H9 (cell line): ENCODE measurements at regions not wholly inside any gene's neighbourhood (a gene's known extent, or its start where the extent isn't known, plus 50 kb on each side); places are given as distances from the start of the nearest gene placed in this dataset.

Experiments used
- DNase-seq: peaks from one replicate; pipeline ENCODE4 v3.0.0-alpha.2; 2017
- H2AFZ ChIP-seq: one replicate; pipeline ENCODE4 v1.6.1; 2013; ENCODE audit warnings: mild to moderate bottlenecking, low read length, control low read depth, moderate library complexity
- H2AK5ac ChIP-seq: 2 replicates; pipeline ENCODE4 v1.6.1; 2013; ENCODE audit warnings: low read length, control low read depth, mixed read lengths; ENCODE audit not compliant: insufficient read length
- H2BK120ac ChIP-seq: one replicate; pipeline ENCODE4 v1.6.1; 2013; ENCODE audit warnings: low read depth, mild to moderate bottlenecking, low read length, control low read depth, inconsistent platforms; ENCODE audit not compliant: poor library complexity, severe bottlenecking
- H2BK12ac ChIP-seq: 2 replicates; pipeline ENCODE4 v1.6.1; 2013; ENCODE audit warnings: low read length, control low read depth, mixed read lengths, low read depth; ENCODE audit not compliant: insufficient read length
- H2BK15ac ChIP-seq: 2 replicates; pipeline ENCODE4 v1.6.1; 2013; ENCODE audit warnings: low read depth, low read length, control low read depth
- H2BK20ac ChIP-seq: one replicate; pipeline ENCODE4 v1.6.1; 2013; ENCODE audit warnings: low read depth, mild to moderate bottlenecking, low read length, control low read depth, inconsistent platforms; ENCODE audit not compliant: poor library complexity, severe bottlenecking
- H2BK5ac ChIP-seq: 2 replicates; pipeline ENCODE4 v1.6.1; 2013; ENCODE audit warnings: low read length, control low read depth, mixed read lengths; ENCODE audit not compliant: insufficient read length
- H3K14ac ChIP-seq: 2 replicates; pipeline ENCODE4 v1.6.1; 2013; ENCODE audit warnings: low read length, control low read depth; ENCODE audit not compliant: insufficient read depth
- H3K18ac ChIP-seq: 2 replicates; pipeline ENCODE4 v1.6.1; 2013; ENCODE audit warnings: low read depth, mild to moderate bottlenecking, mixed read lengths, low read length, control low read depth; ENCODE audit not compliant: insufficient read length
- H3K23ac ChIP-seq: 2 replicates; pipeline ENCODE4 v1.6.1; 2013; ENCODE audit warnings: low read length, control low read depth, mixed read lengths, low read depth; ENCODE audit not compliant: insufficient read length
- H3K23me2 ChIP-seq: 2 replicates; pipeline ENCODE4 v1.6.1; 2013; ENCODE audit warnings: low read depth, mild to moderate bottlenecking, mixed read lengths, low read length, control low read depth; ENCODE audit not compliant: insufficient read length, poor library complexity, severe bottlenecking
- H3K27ac ChIP-seq: 2 replicates; pipeline ENCODE4 v1.5.1; 2013; ENCODE audit warnings: low read length, control low read depth, mixed read lengths, low read depth; ENCODE audit not compliant: insufficient read length
- H3K27me3 ChIP-seq: 2 replicates; pipeline ENCODE4 v1.6.1; 2013; ENCODE audit warnings: low read length, control low read depth, inconsistent platforms; ENCODE audit not compliant: insufficient read depth
- H3K4ac ChIP-seq: 2 replicates; pipeline ENCODE4 v1.6.1; 2013; ENCODE audit warnings: low read depth, mild to moderate bottlenecking, control low read depth, inconsistent platforms, low read length, moderate library complexity
- H3K4me1 ChIP-seq: 2 replicates; pipeline ENCODE4 v1.6.1; 2013; ENCODE audit warnings: low read length, control low read depth, inconsistent platforms; ENCODE audit not compliant: insufficient read depth
- H3K4me2 ChIP-seq: 2 replicates; pipeline ENCODE4 v1.6.1; 2013; ENCODE audit warnings: low read length, control low read depth, mixed read lengths; ENCODE audit not compliant: insufficient read length, insufficient read depth
- H3K56ac ChIP-seq: 2 replicates; pipeline ENCODE4 v1.6.1; 2013; ENCODE audit warnings: low read depth, mild to moderate bottlenecking, mixed read lengths, low read length, control low read depth; ENCODE audit not compliant: insufficient read length
- H3K79me1 ChIP-seq: 2 replicates; pipeline ENCODE4 v1.6.1; 2013; ENCODE audit warnings: low read depth, mild to moderate bottlenecking, moderate library complexity, low read length, control low read depth, inconsistent platforms; ENCODE audit not compliant: insufficient read depth, poor library complexity, severe bottlenecking
- H3K79me2 ChIP-seq: 2 replicates; pipeline ENCODE4 v1.6.1; 2013; ENCODE audit warnings: low read length, control low read depth, inconsistent platforms; ENCODE audit not compliant: insufficient read depth
- H3K9ac ChIP-seq: 2 replicates; pipeline ENCODE4 v1.6.1; 2013; ENCODE audit warnings: low read length, control low read depth, mixed read lengths; ENCODE audit not compliant: insufficient read length; ENCODE audit errors: extremely low read depth
- H3K9me3 ChIP-seq: one replicate; pipeline ENCODE4 v1.6.1; 2013; ENCODE audit warnings: low read depth, low read length, inconsistent platforms; ENCODE audit not compliant: control insufficient read depth
- H3T11ph ChIP-seq: one replicate; pipeline ENCODE4 v1.6.1; 2013; ENCODE audit warnings: mild to moderate bottlenecking, low read length, control low read depth, inconsistent platforms
- H4K20me1 ChIP-seq: one replicate; pipeline ENCODE4 v1.6.1; 2013; ENCODE audit not compliant: control insufficient read depth, insufficient read length, insufficient read depth
- H4K5ac ChIP-seq: 2 replicates; pipeline ENCODE4 v1.6.1; 2013; ENCODE audit warnings: low read depth, mild to moderate bottlenecking, mixed read lengths, low read length, control low read depth; ENCODE audit not compliant: insufficient read length
- H4K8ac ChIP-seq: replicated peaks from 2 replicates; pipeline ENCODE4 v1.6.1; 2013; ENCODE audit warnings: low read length, control low read depth, mixed read lengths, low read depth; ENCODE audit not compliant: insufficient read length
- H4K91ac ChIP-seq: 2 replicates; pipeline ENCODE4 v1.6.1; 2013; ENCODE audit warnings: low read depth, mild to moderate bottlenecking, moderate library complexity, mixed read lengths, low read length, control low read depth; ENCODE audit not compliant: insufficient read length
- H3K27ac Mint-ChIP-seq, 3 experiments: 2 replicates in 2 of 3; 3 replicates in 1 of 3; pipeline ENCODE4 v1.8.0; 2020 to 2021; ENCODE audit warnings: mixed read lengths in 3 of 3, mild to moderate bottlenecking in 1 of 3, moderate library complexity in 1 of 3
- H3K27me3 Mint-ChIP-seq: 2 replicates; pipeline ENCODE4 v1.8.0; 2021; ENCODE audit warnings: low read depth, mild to moderate bottlenecking, moderate library complexity, mixed read lengths
- H3K36me3 Mint-ChIP-seq, 3 experiments: 2 replicates in 2 of 3; 3 replicates in 1 of 3; pipeline ENCODE4 v1.8.0; 2020 to 2021; ENCODE audit warnings: low read depth in 3 of 3, mixed read lengths in 3 of 3; ENCODE audit not compliant: insufficient read depth in 1 of 3
- H3K4me1 Mint-ChIP-seq, 2 experiments: 2 replicates each; pipeline ENCODE4 v1.8.0; 2020; ENCODE audit warnings: mixed read lengths in 2 of 2
- H3K4me3 Mint-ChIP-seq, 2 experiments: 2 replicates in 1 of 2; 3 replicates in 1 of 2; pipeline ENCODE4 v1.8.0; 2020 to 2021; ENCODE audit warnings: mild to moderate bottlenecking in 2 of 2, mixed read lengths in 2 of 2, moderate library complexity in 1 of 2
- H3K9me3 Mint-ChIP-seq, 2 experiments: 2 replicates in 1 of 2; 3 replicates in 1 of 2; pipeline ENCODE4 v1.8.0; 2020; ENCODE audit warnings: mild to moderate bottlenecking in 2 of 2, mixed read lengths in 2 of 2, moderate library complexity in 1 of 2
- CTCF ChIP-seq: fragments of 200-600 bp; sonication (generic); conservative IDR thresholded peaks from 3 replicates; pipeline ENCODE4 v1.8.0; 2021; ENCODE audit warnings: antibody characterized with exemption, mild to moderate bottlenecking
- WGBS: extraction: QIAGEN DNeasy Blood & Tissue Kit; methylation state at CpG from one replicate; pipeline ENCODE4 v1.1.7; 2013; ENCODE audit warnings: missing lambda C conversion rate, low lambda C conversion rate, mixed read lengths; ENCODE audit not compliant: insufficient read length; ENCODE audit errors: extremely low coverage; 5-methylcytosine and 5-hydroxymethylcytosine counted together

- no peak overlapping the region for H3K56ac ChIP-seq
- no peak overlapping the region for H3T11ph ChIP-seq
- no peaks in the 10 kb centered on the region for H4K20me1 ChIP-seq
- no peak overlapping the region for H2BK120ac ChIP-seq
- H3K27ac Mint-ChIP-seq = no peak overlapping the region
- H2BK20ac ChIP-seq = no peak overlapping the region
- no peaks in the 10 kb centered on the region for H3K79me1 ChIP-seq
- H4K91ac ChIP-seq = no peak overlapping the region
- no peaks in the 10 kb centered on the region for H3K79me2 ChIP-seq
- H3K9me3 ChIP-seq = no peaks in the 10 kb centered on the region
- H2BK5ac ChIP-seq = no peak overlapping the region
- no peaks in the 10 kb centered on the region for H3K36me3 Mint-ChIP-seq
- no peak overlapping the region for H3K4me2 ChIP-seq
- H3K23ac ChIP-seq = no peak overlapping the region
- H3K4me1 Mint-ChIP-seq = no peaks in the 10 kb centered on the region
- WGBS = no CpG with 5 or more reads among the region's 7 CpGs
- no peak overlapping the region for H2BK12ac ChIP-seq
- H3K14ac ChIP-seq = no peak overlapping the region
- no peaks in the 10 kb centered on the region for H3K27me3 Mint-ChIP-seq
- H3K27ac ChIP-seq = no peak overlapping the region
- no peak overlapping the region for H2AFZ ChIP-seq
- H2BK15ac ChIP-seq = no peak overlapping the region
- no peaks in the 10 kb centered on the region; a peak in 1 of 5 replicates for H3K9me3 Mint-ChIP-seq
- H2AK5ac ChIP-seq = no peak overlapping the region
- no peak overlapping the region; a peak in 2 of 5 replicates for H3K4me3 Mint-ChIP-seq
- no peak overlapping the region for H3K4ac ChIP-seq
- no peak overlapping the region for H4K8ac ChIP-seq
- no peaks in the 10 kb centered on the region for H3K4me1 ChIP-seq
- no peak overlapping the region for H3K18ac ChIP-seq
- no peaks in the 10 kb centered on the region for H3K27me3 ChIP-seq
- no peak for DNase-seq
- H3K9ac ChIP-seq = no peak overlapping the region
- H4K5ac ChIP-seq = no peak overlapping the region
- H3K23me2 ChIP-seq = no peaks in the 10 kb centered on the region
- no peak for TF ChIP-seq CTCF
Observed at GRCh38 chr14:98498019-98498885, 773.7 kb downstream of the BCL11B start.
